Mesodermal cell (in vitro differentiated cells): ENCODE measurements at regions not wholly inside any gene's neighbourhood (a gene's known extent, or its start where the extent isn't known, plus 50 kb on each side); places are given as distances from the start of the nearest gene placed in this dataset.
"Not testable (repeated sequence)": the region's sequence is repeated elsewhere in the genome, so short reads cannot be mapped to it uniquely, and the experiment has no call there.

ENCODE experiments used
- H3K27ac ChIP-seq: 2 replicates; pipeline ENCODE4 v1.7.0; 2013; ENCODE audit warnings: mild to moderate bottlenecking, low read depth, low read length, moderate library complexity; ENCODE audit not compliant: severe bottlenecking
- H3K36me3 ChIP-seq: 2 replicates; pipeline ENCODE4 v1.7.1; 2013; ENCODE audit warnings: mild to moderate bottlenecking, low read length, moderate library complexity; ENCODE audit not compliant: control insufficient read depth, insufficient read depth
- H3K4me1 ChIP-seq: one replicate; pipeline ENCODE4 v1.7.1; 2013; ENCODE audit warnings: mild to moderate bottlenecking, low read length; ENCODE audit not compliant: insufficient read depth, control insufficient read depth, poor library complexity, severe bottlenecking
- H3K4me3 ChIP-seq: 2 replicates; pipeline ENCODE4 v1.7.0; 2013; ENCODE audit warnings: low read length, control low read depth, mild to moderate bottlenecking; ENCODE audit not compliant: insufficient read depth, poor library complexity, severe bottlenecking; ENCODE audit errors: extremely low read depth
- H3K9me3 ChIP-seq: 2 replicates; pipeline ENCODE4 v1.7.1; 2013; ENCODE audit warnings: mild to moderate bottlenecking, low read length, moderate library complexity; ENCODE audit not compliant: control insufficient read depth
- whole genome bisulfite sequencing, 2 experiments: methylation state at CpG; one replicate each; pipeline ENCODE4 v1.1.5; 2013; ENCODE audit warnings: missing lambda C conversion rate in 2 of 2; ENCODE audit not compliant: insufficient coverage in 2 of 2; 5-methylcytosine and 5-hydroxymethylcytosine counted together

GRCh38 chr7:148515237-148515636 lies 75.3 kb upstream of the C7orf33 start:
- no peak overlapping the region for H3K4me3 ChIP-seq
- no peak overlapping the region for H3K27ac ChIP-seq
- 74 to 86% methylated on average over 2 to 3 of the region's 3 CpGs for WGBS, 2 experiments
- peaks cover 12% of the 10 kb centered on the region for H3K9me3 ChIP-seq
- peaks cover 11% of the 10 kb centered on the region for H3K4me1 ChIP-seq
- no peaks in the 10 kb centered on the region for H3K36me3 ChIP-seq

- WGBS, 2 experiments = 70 to 87% methylated on average over 2 to 5 of the region's 6 CpGs
- Histone ChIP-seq H3K4me3 (no peak overlapping the region), H3K4me1 (peaks cover 11% of the 10 kb centered on the region), H3K9me3 (peaks cover 12% of the 10 kb centered on the region), H3K27ac (no peak overlapping the region), H3K36me3 (no peaks in the 10 kb centered on the region)
Observed at GRCh38 chr7:148515728-148516695, 74.6 kb upstream of the C7orf33 start.

GRCh38 chr7:148519386-148519785 lies 71.2 kb upstream of the C7orf33 start:
- 100% methylated on average over 2 of the region's 4 CpGs; no CpG with 5 or more reads in 1 of the 2 experiments for WGBS, 2 experiments
- peaks cover 11% of the 10 kb centered on the region for H3K4me1 ChIP-seq

GRCh38 chr7:148521271-148521670 lies 69.3 kb upstream of the C7orf33 start:
- WGBS, 2 experiments = 89 to 93% methylated on average over 6 to 7 of the region's 7 CpGs
- Histone ChIP-seq H3K4me1 (no peaks in the 10 kb centered on the region), H3K4me3 (no peak overlapping the region), H3K27ac (no peak overlapping the region), H3K9me3 (no peaks in the 10 kb centered on the region), H3K36me3 (no peaks in the 10 kb centered on the region)

More at GRCh38 chr7:148519386-148519785, 71.2 kb upstream of the C7orf33 start:
- H3K4me3 ChIP-seq, H3K36me3 ChIP-seq, H3K27ac ChIP-seq, H3K9me3 ChIP-seq: not testable (repeated sequence)

- Histone ChIP-seq H3K4me1 (no peaks in the 10 kb centered on the region), H3K27ac (no peak overlapping the region), H3K36me3 (no peaks in the 10 kb centered on the region), H3K4me3 (no peak overlapping the region), H3K9me3 (no peaks in the 10 kb centered on the region)
- 72 to 73% methylated on average over 1 of the region's 4 CpGs for WGBS, 2 experiments
Observed at GRCh38 chr7:148523550-148523949, 67.0 kb upstream of the C7orf33 start.

- WGBS, 2 experiments = 77 to 78% methylated on average over 4 to 5 of the region's 7 CpGs
- Histone ChIP-seq H3K4me3 (no peak overlapping the region), H3K27ac (no peak overlapping the region), H3K36me3 (no peaks in the 10 kb centered on the region), H3K4me1 (no peaks in the 10 kb centered on the region), H3K9me3 (no peaks in the 10 kb centered on the region)
Observed at GRCh38 chr7:148524479-148525224, 65.9 kb upstream of the C7orf33 start.

- H3K9me3 ChIP-seq = no peaks in the 10 kb centered on the region
- no peaks in the 10 kb centered on the region for H3K36me3 ChIP-seq
- no peaks in the 10 kb centered on the region for H3K4me1 ChIP-seq
- no peak overlapping the region for H3K27ac ChIP-seq
- 45 to 63% methylated on average over 4 to 6 of the region's 6 CpGs for WGBS, 2 experiments
- no peak overlapping the region for H3K4me3 ChIP-seq
Observed at GRCh38 chr7:148527717-148528168, 62.8 kb upstream of the C7orf33 start.

GRCh38 chr7:148535217-148535616 lies 55.3 kb upstream of the C7orf33 start:
- 91 to 92% methylated on average over 8 to 9 of the region's 9 CpGs for WGBS, 2 experiments
- H3K4me3 ChIP-seq = no peak overlapping the region
- no peaks in the 10 kb centered on the region for H3K9me3 ChIP-seq
- H3K4me1 ChIP-seq = peaks cover 2% of the 10 kb centered on the region
- no peak overlapping the region for H3K27ac ChIP-seq
- no peaks in the 10 kb centered on the region for H3K36me3 ChIP-seq

- Histone ChIP-seq H3K36me3 (no peaks in the 10 kb centered on the region), H3K9me3 (no peaks in the 10 kb centered on the region), H3K4me1 (peaks cover 7% of the 10 kb centered on the region), H3K27ac (no peak overlapping the region), H3K4me3 (no peak overlapping the region)
- 91 to 95% methylated on average over 4 to 6 of the region's 6 CpGs for WGBS, 2 experiments
Observed at GRCh38 chr7:148537435-148537834, 53.1 kb upstream of the C7orf33 start.

- WGBS, 2 experiments = 78 to 80% methylated on average over 8 to 10 of the region's 11 CpGs
Observed at GRCh38 chr7:148540041-148540738, 50.4 kb upstream of the C7orf33 start.

More at GRCh38 chr7:148540041-148540738, 50.4 kb upstream of the C7orf33 start:
- H3K9me3 ChIP-seq = no peaks in the 10 kb centered on the region
- no peaks in the 10 kb centered on the region for H3K36me3 ChIP-seq
- H3K27ac ChIP-seq = peak overlapping the region; percentile 54
- H3K4me3 ChIP-seq = no peak overlapping the region
- H3K4me1 ChIP-seq = peaks cover 7% of the 10 kb centered on the region
